Heart left ventricle (tissue), 13 donors: ENCODE measurements at regions not wholly inside any gene's neighbourhood (a gene's known extent, or its start where the extent isn't known, plus 50 kb on each side); places are given as distances from the start of the nearest gene placed in this dataset.

Source experiments
- CTCF ChIP-seq, 12 donors: fragments of 200-600 bp; sonication (generic) in 4 of 12; IDR thresholded peaks; one replicate each; pipeline versions ENCODE4 v1.5.0 to v1.8.0; 2018 to 2022; ENCODE audit warnings: antibody characterized with exemption in 12 of 12, mild to moderate bottlenecking in 5 of 12
- POLR2A ChIP-seq, 2 donors: fragments of 450-650 bp; IDR thresholded peaks; one replicate each; pipeline ENCODE4 v1.6.1; 2017; ENCODE audit warnings: antibody characterized with exemption in 2 of 2, mild to moderate bottlenecking in 2 of 2, moderate library complexity in 2 of 2
- donor health status: ischemic (EF 13 %, LVEDD 7.1; RV severe dilation, severe dysfunction).
- donor health status: DM: no; HTN: yes; CAD: no.
- donor health status: DM: no; HTN: no; CAD: no.
- donor health status: ischemic (EF 25% LVEDD 6.9; RV normal size, moderate dysfunction).
- donor health status: ischemic (EF 25% LVEDD 5.7; RV mildly dilated, moderate dysfunction).
- donor health status: ischemic (EF 35%, LVEDD 5.7; RV mildly dilated, moderate dysfunction).
- donor health status: nonischemic (EF 11% LVEDD 7.7; RV severe dilation, severe dysfunction).
- donor health status: DM: yes; HTN: yes; CAD: no.
- donor health status: PGD.
- donor health status: ischemic (EF 29% LVEDD 5.4; RV normal size, mild dysfunction).
- donor health status: nonischemic (EF 23%, LVEDD 6.1; RV moderate dilation, normal function).

- TF ChIP-seq CTCF (IDR thresholded peaks at IDR 0.05), result no peak
- no peak for TF ChIP-seq POLR2A (IDR thresholded peaks at IDR 0.05)
Observed at GRCh38 chr6:55108134-55109130, 65.9 kb upstream of the HCRTR2 start.
